ENCODE measurements at regions not wholly inside any gene's neighbourhood (a gene's known extent, or its start where the extent isn't known, plus 50 kb on each side); places are given as distances from the start of the nearest gene placed in this dataset.

DNA sequence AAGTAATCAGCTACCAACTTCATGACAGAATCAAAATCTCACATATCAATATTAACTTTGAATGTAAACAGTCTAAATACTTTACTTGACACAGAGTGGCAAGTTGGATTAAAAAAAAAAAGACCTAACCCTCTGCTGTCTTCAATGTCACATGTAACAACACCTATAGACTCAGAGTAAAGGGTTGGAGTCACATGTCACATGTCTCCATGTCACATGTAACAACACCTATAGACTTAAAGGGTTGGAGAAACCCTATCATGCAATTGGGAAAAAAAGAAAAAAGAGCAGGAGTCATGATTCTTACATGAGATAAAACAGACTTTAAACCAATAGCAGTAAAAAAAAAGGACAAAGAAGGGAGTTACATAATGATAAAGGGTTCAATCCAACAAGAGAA, 665.3 kb upstream of the LRRTM1 start:
- TF ChIP-seq MAX (IDR thresholded peaks at IDR 0.05): no peak
- TF ChIP-seq TAF1 (IDR thresholded peaks at IDR 0.05; ENCODE audit: low read depth): no peak
- no peak for TF ChIP-seq EGR1 (IDR thresholded peaks at IDR 0.05)
- no peak for TF ChIP-seq YY1 (IDR thresholded peaks at IDR 0.05; ENCODE audit: low read depth)
- no peak for TF ChIP-seq TCF12 (IDR thresholded peaks at IDR 0.05; ENCODE audit: low read depth)
- TF ChIP-seq, protein P1, sequence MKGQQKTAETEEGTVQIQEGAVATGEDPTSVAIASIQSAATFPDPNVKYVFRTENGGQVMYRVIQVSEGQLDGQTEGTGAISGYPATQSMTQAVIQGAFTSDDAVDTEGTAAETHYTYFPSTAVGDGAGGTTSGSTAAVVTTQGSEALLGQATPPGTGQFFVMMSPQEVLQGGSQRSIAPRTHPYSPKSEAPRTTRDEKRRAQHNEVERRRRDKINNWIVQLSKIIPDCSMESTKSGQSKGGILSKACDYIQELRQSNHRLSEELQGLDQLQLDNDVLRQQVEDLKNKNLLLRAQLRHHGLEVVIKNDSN (IDR thresholded peaks at IDR 0.05): no peak
- TF ChIP-seq FOXM1 (IDR thresholded peaks at IDR 0.05; ENCODE audit: borderline replicate concordance, low read depth): no peak
- no peak for TF ChIP-seq NFIC (IDR thresholded peaks at IDR 0.05)
- no peak for TF ChIP-seq ZBTB7A (IDR thresholded peaks at IDR 0.05; ENCODE audit: low read depth)
- TF ChIP-seq RAD21 (IDR thresholded peaks at IDR 0.05; ENCODE audit: low read depth): no peak
- no peak for TF ChIP-seq CREB1 (IDR thresholded peaks at IDR 0.05; ENCODE audit: low read depth)
- no peak for TF ChIP-seq EP300 (IDR thresholded peaks at IDR 0.05; ENCODE audit: borderline replicate concordance)
- TF ChIP-seq CEBPB (IDR thresholded peaks at IDR 0.05): no peak
- no peak for TF ChIP-seq REST (IDR thresholded peaks at IDR 0.05; ENCODE audit: low read depth)
- TF ChIP-seq TEAD4 (IDR thresholded peaks at IDR 0.05): no peak

DNA sequence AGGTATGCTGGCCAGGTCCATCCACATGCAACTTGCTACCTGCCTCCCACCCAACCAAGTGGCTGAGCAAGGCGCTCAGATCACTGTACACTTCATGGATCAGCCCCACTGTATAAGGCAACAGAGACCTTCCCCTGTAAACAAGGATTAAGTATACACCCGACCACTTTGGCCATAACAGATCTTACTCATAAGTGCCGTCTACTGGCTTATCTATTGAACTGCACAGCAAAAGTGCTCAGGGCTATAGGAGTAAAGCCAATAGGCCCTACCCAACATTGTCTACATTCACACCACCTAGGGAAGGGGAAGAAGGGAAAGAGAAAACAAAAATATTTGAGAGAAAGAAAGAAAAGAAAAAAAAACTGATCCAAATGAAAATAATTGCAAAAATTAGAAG, 663.9 kb upstream of the LRRTM1 start:
- TF ChIP-seq EP300 (IDR thresholded peaks at IDR 0.05; ENCODE audit: borderline replicate concordance) (no peak), EGR1 (IDR thresholded peaks at IDR 0.05) (no peak), ZBTB7A (IDR thresholded peaks at IDR 0.05; ENCODE audit: low read depth) (no peak)

DNA sequence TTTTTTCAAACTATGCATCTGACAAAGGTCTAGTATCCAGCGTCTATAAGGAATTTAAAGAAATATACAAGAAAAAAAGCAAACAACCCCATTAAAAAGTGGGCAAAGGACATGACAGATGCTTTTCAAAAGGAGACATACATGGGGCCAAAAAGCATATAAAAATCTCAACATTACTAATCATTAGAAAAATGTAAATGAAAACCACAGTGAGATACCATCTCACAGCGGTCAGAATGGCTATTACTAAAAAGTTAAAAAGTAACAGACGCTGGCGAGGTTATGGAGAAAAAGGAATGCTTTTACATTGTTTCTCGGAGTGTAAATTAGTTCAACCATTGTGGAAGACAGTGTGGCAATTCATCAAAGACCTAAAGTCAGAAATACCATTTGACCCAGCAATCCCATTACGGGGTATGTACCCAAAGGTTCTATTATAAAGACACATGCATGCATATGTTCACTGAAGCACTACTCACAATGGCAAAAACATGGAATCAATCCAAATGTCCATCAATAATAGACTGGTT, 643.1 kb upstream of the LRRTM1 start:
- TF ChIP-seq CREB1 (IDR thresholded peaks at IDR 0.05; ENCODE audit: low read depth) (no peak), TAF1 (IDR thresholded peaks at IDR 0.05; ENCODE audit: low read depth) (no peak), REST (IDR thresholded peaks at IDR 0.05; ENCODE audit: low read depth) (no peak), EP300 (IDR thresholded peaks at IDR 0.05; ENCODE audit: borderline replicate concordance) (no peak), TEAD4 (IDR thresholded peaks at IDR 0.05) (no peak), CEBPB (IDR thresholded peaks at IDR 0.05) (no peak), RAD21 (IDR thresholded peaks at IDR 0.05; ENCODE audit: low read depth) (no peak), TCF12 (IDR thresholded peaks at IDR 0.05; ENCODE audit: low read depth) (no peak), MAX (IDR thresholded peaks at IDR 0.05) (no peak), NFIC (IDR thresholded peaks at IDR 0.05) (no peak), ZBTB7A (IDR thresholded peaks at IDR 0.05; ENCODE audit: low read depth) (no peak), EGR1 (IDR thresholded peaks at IDR 0.05) (no peak), YY1 (IDR thresholded peaks at IDR 0.05; ENCODE audit: low read depth) (no peak)
- TF ChIP-seq, protein P1 (IDR thresholded peaks at IDR 0.05): no peak

- TF ChIP-seq TAF1 (IDR thresholded peaks at IDR 0.05; ENCODE audit: low read depth): no peak
- no peak for TF ChIP-seq FOXM1 (IDR thresholded peaks at IDR 0.05; ENCODE audit: borderline replicate concordance, low read depth)
Observed at GRCh38 chr2:80943487-80943886, 638.9 kb upstream of the LRRTM1 start.

DNA sequence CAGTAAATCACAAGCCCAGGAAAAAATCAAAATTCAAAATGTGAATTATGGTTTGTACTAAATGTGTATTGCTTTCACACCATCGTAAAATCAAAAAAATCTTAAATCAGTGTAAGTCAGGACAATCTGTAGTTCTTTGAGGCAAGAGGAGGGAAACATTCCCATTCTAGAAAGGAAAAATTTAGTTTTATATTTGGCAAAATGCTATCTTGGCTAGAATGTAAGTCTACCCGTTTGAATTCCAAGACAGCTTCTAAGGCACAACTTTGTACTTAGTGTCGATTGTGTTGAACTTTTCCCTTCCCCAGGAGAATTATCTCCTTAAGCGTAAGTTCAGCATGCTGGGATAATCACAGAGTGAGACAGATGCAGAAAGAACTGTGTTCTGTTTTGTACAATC, 638.2 kb upstream of the LRRTM1 start:
- TF ChIP-seq CEBPB (IDR thresholded peaks at IDR 0.05): no peak

- TF ChIP-seq CREB1 (IDR thresholded peaks at IDR 0.05; ENCODE audit: low read depth) (no peak), REST (IDR thresholded peaks at IDR 0.05; ENCODE audit: low read depth) (no peak), EP300 (IDR thresholded peaks at IDR 0.05; ENCODE audit: borderline replicate concordance) (no peak), MAX (IDR thresholded peaks at IDR 0.05) (no peak), EGR1 (IDR thresholded peaks at IDR 0.05) (no peak), TCF12 (IDR thresholded peaks at IDR 0.05; ENCODE audit: low read depth) (no peak), TEAD4 (IDR thresholded peaks at IDR 0.05) (no peak), NFIC (IDR thresholded peaks at IDR 0.05) (no peak), FOXM1 (IDR thresholded peaks at IDR 0.05; ENCODE audit: borderline replicate concordance, low read depth) (no peak), YY1 (IDR thresholded peaks at IDR 0.05; ENCODE audit: low read depth) (no peak), TAF1 (IDR thresholded peaks at IDR 0.05; ENCODE audit: low read depth) (no peak), RAD21 (IDR thresholded peaks at IDR 0.05; ENCODE audit: low read depth) (no peak), ZBTB7A (IDR thresholded peaks at IDR 0.05; ENCODE audit: low read depth) (no peak), CEBPB (IDR thresholded peaks at IDR 0.05) (no peak)
- TF ChIP-seq, protein P1 (IDR thresholded peaks at IDR 0.05): no peak
Observed at GRCh38 chr2:80938463-80938862, 633.9 kb upstream of the LRRTM1 start.
